ENCODE measurements at regions not wholly inside any gene's neighbourhood (a gene's known extent, or its start where the extent isn't known, plus 50 kb on each side); places are given as distances from the start of the nearest gene placed in this dataset.

DNA sequence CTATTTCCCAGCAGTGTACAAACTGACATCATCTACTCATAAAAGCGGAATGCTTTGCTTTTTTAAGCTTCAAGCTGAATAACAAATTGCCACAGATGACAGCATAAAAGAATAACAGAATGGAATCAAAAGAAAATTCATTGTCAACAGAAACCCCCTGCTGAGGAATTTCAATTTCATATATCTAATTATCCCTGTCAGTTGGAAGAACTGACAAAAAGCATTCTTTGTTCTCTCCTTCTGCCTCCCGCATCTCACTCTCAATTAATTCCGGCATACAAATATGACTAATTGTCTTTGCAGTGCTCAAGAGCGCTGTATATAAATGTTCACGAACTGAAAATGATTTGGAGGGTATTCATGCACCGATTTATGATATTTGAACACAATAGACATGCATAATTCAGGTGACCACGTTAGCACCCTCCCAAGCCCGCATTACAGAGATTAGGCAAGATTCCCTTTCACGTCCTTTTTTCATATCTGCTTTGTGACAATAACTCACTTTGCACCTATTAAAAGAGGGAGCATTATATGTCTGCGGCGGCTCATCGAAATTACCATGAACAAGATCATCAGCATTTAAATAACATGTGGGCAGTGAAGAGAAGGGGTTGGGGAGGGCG lies 277.7 kb upstream of the SALL3 start:
- Histone ChIP-seq H3K4me3 (no peak overlapping the region), H3K27ac (no peak overlapping the region)
- DNase-seq (ENCODE audit: low spot score) = no peak
- TF ChIP-seq, protein P1, sequence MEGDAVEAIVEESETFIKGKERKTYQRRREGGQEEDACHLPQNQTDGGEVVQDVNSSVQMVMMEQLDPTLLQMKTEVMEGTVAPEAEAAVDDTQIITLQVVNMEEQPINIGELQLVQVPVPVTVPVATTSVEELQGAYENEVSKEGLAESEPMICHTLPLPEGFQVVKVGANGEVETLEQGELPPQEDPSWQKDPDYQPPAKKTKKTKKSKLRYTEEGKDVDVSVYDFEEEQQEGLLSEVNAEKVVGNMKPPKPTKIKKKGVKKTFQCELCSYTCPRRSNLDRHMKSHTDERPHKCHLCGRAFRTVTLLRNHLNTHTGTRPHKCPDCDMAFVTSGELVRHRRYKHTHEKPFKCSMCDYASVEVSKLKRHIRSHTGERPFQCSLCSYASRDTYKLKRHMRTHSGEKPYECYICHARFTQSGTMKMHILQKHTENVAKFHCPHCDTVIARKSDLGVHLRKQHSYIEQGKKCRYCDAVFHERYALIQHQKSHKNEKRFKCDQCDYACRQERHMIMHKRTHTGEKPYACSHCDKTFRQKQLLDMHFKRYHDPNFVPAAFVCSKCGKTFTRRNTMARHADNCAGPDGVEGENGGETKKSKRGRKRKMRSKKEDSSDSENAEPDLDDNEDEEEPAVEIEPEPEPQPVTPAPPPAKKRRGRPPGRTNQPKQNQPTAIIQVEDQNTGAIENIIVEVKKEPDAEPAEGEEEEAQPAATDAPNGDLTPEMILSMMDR (IDR thresholded peaks at IDR 0.05) = no peak

DNA sequence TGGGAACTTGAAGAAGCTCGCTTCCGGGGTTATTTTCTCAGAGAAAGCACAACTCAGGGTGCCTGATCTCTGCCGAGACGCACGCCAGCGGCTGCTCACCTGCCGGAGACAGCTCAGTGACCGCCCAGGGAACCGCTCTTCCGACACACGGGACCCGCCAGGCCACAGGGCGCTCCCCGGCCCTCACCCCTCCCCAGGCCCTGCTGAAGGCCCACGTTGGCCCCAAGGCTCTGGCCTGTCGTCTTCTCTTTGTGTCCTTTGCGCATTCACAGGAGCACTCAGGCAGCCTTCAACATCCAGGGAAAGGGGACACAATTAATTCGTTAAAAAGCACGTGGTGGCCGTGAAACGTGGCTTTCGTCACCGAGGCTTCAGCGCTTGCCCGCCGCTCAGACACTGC lies 276.3 kb upstream of the SALL3 start:
- no peak overlapping the region for H3K4me3 ChIP-seq
- H3K27ac ChIP-seq = no peak overlapping the region
- TF ChIP-seq, protein P1 (IDR thresholded peaks at IDR 0.05) = no peak
- no peak for DNase-seq (ENCODE audit: low spot score)

DNA sequence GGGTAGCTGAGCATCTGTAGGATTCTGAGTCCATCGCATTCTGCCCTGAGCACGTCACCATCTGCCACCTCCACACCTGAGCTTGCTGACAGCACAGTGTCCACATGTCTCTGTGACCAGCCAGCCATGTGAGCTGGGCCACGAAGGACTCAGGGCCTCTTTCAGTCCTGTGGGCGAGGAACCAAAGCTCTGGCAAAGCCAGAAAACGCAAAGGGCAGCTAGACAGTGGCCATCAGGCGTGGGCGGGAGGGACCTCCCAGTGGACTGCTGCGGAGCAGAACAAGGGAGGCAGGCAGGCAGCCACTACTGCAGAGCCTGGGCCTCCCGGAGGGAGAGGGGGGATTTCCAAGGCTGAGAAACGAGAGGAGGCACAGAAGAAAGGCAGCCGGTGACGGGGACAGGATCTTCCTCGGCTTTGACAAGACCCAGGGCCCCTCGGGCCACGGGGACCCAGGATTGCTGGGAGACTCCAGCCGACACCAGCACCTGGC lies 274.6 kb upstream of the SALL3 start:
- no peak overlapping the region for H3K27ac ChIP-seq
- no peak for DNase-seq (ENCODE audit: low spot score)
- TF ChIP-seq, protein P1 (IDR thresholded peaks at IDR 0.05) = no peak
- no peak overlapping the region for H3K4me3 ChIP-seq

DNA sequence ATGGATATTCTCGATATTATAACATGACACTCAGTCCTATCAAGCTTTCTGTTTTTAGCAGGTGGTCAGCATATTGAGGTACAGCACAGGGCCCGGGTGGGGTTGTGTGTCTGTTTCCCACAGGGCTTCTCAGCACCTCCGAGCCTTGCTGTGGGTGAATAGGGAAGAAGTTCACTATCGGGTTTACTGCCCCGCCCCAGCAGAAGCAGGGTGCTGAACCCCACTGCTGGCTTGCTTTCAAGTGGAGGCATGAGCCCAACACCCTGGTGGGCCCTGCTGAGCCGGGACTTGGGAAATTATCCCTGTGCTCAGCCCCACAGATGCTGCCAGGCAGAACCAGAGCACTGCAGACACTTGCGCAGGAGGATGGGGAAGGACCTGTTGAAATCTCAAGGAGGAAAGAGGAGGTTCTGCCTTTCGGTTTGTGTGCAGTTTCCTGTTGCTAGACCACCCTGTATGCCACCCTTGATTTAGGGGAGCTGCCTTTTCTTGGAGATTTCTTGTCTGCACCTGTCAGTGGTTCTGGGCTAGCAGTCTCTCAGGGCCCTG lies 270.3 kb upstream of the SALL3 start:
- DNase-seq (ENCODE audit: low spot score) = no peak
- H3K4me3 ChIP-seq = no peak overlapping the region
- H3K27ac ChIP-seq = no peak overlapping the region
- TF ChIP-seq, protein P1 (IDR thresholded peaks at IDR 0.05) = no peak

DNA sequence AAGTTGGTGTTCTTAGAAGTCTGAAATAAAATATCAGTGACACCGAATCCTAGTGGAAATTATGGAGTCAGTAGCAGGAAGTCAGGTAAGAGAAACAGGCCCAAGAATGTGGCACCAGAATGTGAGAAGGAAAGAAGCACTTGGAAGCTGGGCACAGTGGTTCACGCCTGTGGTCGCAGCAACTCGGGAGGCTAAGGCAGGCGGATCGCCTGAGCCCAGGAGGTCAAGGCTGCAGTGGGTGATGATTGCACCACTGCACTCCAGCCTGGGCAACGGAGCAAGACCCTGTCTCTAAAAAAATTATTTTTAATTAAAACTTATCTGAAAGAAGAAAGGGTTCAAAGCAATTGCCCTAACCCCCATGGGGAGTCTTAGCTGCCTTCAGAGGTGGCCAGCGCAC lies 268.3 kb upstream of the SALL3 start:
- TF ChIP-seq, protein P1 (IDR thresholded peaks at IDR 0.05) = no peak
- Histone ChIP-seq H3K4me3 (no peak overlapping the region), H3K27ac (no peak overlapping the region)
- no peak for DNase-seq (ENCODE audit: low spot score)

DNA sequence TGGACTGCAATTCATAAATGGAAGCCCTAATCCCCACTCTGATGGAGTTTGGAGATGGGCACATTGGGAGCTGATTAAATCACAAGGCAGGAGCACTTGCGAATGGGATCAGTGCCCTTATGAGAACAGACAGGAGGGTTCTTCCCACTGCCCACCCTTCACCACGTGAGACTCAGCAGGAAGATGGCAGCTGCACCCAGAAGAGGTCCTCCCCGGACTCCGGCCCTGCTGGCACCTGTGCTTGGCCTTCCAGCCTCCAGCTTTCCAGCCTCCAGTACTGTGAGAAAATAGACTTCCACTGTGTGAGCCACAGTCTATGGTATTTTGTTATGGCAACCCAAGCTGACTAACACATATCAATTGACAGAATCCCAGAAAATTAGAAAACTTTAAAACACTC lies 267.6 kb upstream of the SALL3 start:
- Histone ChIP-seq H3K4me3 (no peak overlapping the region), H3K27ac (no peak overlapping the region)
- no peak for DNase-seq (ENCODE audit: low spot score)
- TF ChIP-seq, protein P1 (IDR thresholded peaks at IDR 0.05) = no peak

DNA sequence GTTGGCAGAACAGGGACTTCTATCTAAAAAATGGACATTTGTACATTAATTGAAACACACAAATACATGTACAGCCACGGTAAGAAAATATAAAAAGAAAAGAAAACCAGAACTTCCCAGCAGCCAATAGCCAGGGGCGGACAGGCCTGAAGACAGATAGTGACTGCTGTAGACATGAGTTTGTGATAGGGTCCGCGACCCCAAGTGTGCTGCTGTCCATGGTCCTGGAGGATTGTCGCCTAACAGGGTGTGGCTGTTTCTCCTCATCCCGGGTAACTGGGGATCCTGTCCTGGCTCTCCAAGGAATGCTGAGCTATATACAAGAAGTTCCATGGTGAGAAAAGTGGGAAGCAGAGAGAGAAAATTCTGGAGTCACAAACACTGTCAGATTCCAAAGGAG lies 266.5 kb upstream of the SALL3 start:
- TF ChIP-seq, protein P1 (IDR thresholded peaks at IDR 0.05) = no peak
- no peak for DNase-seq (ENCODE audit: low spot score)
- H3K4me3 ChIP-seq = no peak overlapping the region
- H3K27ac ChIP-seq = no peak overlapping the region

Measured in coronary artery (tissue), 2 donors.